ENCODE measurements at regions not wholly inside any gene's neighbourhood (a gene's known extent, or its start where the extent isn't known, plus 50 kb on each side); places are given as distances from the start of the nearest gene placed in this dataset.
"Not testable (repeated sequence)": the region's sequence is repeated elsewhere in the genome, so short reads cannot be mapped to it uniquely, and the experiment has no call there.

DNA sequence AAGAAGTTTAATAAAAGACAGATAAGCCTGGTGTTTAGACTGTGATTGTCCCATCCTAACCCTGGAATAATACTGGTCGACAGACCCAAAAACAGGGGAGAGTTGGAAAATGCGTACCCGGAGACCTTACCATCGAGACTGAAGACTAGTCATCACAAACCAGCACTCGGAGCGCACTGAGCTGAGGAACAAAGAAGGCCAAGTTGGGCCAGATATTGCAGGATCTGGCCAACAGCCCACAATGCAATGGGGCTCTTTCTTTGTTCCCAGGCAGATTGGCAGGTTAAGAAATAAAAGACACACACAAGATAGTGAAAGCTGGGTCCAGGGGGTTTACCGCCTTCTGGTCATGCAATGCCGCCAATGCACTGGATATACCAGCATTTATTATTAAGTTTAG, 188.7 kb upstream of the RAI14 start:
- Mint-ChIP-seq H3K9me3 (no peaks in the 10 kb centered on the region), H3K4me3 (no peak overlapping the region), H3K4me1 (ENCODE audit: low read depth) (peaks cover 2% of the 10 kb centered on the region), H3K27ac (no peak overlapping the region), H3K27me3 (peaks cover 5% of the 10 kb centered on the region), H3K36me3 (ENCODE audit: low read depth) (no peaks in the 10 kb centered on the region)
- POLR2A ChIA-PET: no interaction called here
- CTCF ChIA-PET: no interaction called here
- intact Hi-C loops (cut with micrococcal nuclease): loop anchor here (5.0 kb wide), 1 partner anchor 470 kb away; no protein-coding TSS in a partner anchor
- TF ChIP-seq, protein P1, sequence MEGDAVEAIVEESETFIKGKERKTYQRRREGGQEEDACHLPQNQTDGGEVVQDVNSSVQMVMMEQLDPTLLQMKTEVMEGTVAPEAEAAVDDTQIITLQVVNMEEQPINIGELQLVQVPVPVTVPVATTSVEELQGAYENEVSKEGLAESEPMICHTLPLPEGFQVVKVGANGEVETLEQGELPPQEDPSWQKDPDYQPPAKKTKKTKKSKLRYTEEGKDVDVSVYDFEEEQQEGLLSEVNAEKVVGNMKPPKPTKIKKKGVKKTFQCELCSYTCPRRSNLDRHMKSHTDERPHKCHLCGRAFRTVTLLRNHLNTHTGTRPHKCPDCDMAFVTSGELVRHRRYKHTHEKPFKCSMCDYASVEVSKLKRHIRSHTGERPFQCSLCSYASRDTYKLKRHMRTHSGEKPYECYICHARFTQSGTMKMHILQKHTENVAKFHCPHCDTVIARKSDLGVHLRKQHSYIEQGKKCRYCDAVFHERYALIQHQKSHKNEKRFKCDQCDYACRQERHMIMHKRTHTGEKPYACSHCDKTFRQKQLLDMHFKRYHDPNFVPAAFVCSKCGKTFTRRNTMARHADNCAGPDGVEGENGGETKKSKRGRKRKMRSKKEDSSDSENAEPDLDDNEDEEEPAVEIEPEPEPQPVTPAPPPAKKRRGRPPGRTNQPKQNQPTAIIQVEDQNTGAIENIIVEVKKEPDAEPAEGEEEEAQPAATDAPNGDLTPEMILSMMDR (IDR thresholded peaks at IDR 0.05): no peak
- ATAC-seq: no peak
- DNase-seq: no peak

DNA sequence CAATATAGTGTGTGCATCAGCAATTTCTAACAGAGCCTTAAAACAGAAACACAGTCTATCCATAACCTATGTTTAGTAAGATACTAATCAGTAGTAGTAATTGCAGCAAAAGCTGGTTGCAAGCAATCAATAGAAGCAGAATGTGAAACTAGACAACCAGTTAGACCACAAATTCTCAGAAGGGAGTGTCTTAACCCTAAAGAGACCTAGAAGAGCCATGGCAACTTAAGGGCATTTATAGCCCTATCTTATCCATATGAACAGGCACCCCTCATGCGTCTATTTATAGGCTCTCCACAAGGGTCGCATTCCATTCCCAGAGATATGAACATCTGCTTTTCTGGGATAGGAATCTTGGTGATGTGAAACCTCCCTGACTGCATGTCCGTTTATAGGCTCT, 188.1 kb upstream of the RAI14 start:
- H3K4me3 Mint-ChIP-seq; DNase-seq; H3K36me3 Mint-ChIP-seq (ENCODE audit: low read depth); POLR2A ChIA-PET; H3K27me3 Mint-ChIP-seq; H3K27ac Mint-ChIP-seq; H3K4me1 Mint-ChIP-seq (ENCODE audit: low read depth); ATAC-seq; CTCF ChIA-PET; H3K9me3 Mint-ChIP-seq: not testable (repeated sequence)
- intact Hi-C loops (cut with micrococcal nuclease): loop anchor here (5.0 kb wide), 1 partner anchor 471 kb away; no protein-coding TSS in a partner anchor

DNA sequence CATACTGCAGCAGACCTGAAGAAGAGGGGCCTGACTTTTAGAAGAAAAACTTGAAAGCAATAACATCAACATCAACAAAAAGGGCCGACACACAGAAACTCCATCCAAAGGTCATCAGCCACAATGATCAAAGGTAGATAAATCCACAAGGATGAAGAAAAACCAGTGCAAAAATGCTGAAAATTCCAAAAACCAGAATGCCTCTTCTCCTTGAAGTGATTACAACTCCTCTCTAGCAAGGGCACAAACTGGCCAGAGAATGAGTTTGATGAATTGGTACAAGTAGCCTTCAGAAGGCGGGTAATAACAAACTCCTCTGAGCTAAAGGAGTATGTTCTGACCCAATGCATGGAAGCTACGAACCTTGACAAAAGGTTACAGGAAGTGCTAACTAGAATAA, 186.2 kb upstream of the RAI14 start:
- no peak for ATAC-seq
- no peaks in the 10 kb centered on the region for H3K9me3 Mint-ChIP-seq
- no peak for DNase-seq
- no peak overlapping the region for H3K4me3 Mint-ChIP-seq
- intact Hi-C loops (cut with micrococcal nuclease): loop anchor here (5.0 kb wide), 1 partner anchor 473 kb away; no protein-coding TSS in a partner anchor
- H3K27ac Mint-ChIP-seq: no peak overlapping the region
- POLR2A ChIA-PET: no interaction called here
- CTCF ChIA-PET: no interaction called here
- no peaks in the 10 kb centered on the region for H3K36me3 Mint-ChIP-seq (ENCODE audit: low read depth)
- peaks cover under 1% of the 10 kb centered on the region for H3K4me1 Mint-ChIP-seq (ENCODE audit: low read depth)
- TF ChIP-seq, protein P1 (IDR thresholded peaks at IDR 0.05): no peak
- peaks cover 5% of the 10 kb centered on the region for H3K27me3 Mint-ChIP-seq

DNA sequence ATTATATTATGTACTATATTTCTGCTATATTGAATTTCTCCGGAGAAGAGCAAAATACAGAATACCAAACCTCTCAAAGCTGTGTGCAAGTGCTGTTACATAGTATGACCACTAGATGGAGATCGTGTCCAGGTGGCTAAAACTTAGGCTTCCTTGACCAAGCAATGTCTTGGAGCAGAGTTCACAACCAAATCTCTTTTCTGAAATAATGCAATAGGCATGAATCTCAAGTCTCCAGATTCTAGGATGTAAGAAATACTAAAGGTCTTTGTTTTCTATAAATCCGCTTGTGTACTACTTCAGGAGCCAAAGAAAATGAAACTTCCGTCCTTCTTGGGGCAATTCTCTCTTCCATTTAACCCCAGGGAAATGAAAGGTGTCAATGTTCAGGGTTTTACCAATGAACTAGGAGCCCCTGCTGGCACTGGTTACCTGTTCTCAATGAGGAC, 181.5 kb upstream of the RAI14 start:
- no peak overlapping the region for H3K4me3 Mint-ChIP-seq
- ChIA-PET POLR2A (no interaction called here), CTCF (interaction anchor here (0.7 to 3.2 kb wide), 13 partner anchors 11 to 528 kb away, joined by 3 to 40 read pairs (median 4); no protein-coding TSS in a partner anchor)
- H3K36me3 Mint-ChIP-seq (ENCODE audit: low read depth): no peaks in the 10 kb centered on the region
- H3K27ac Mint-ChIP-seq: no peak overlapping the region
- H3K27me3 Mint-ChIP-seq: peaks cover 7% of the 10 kb centered on the region
- peak; percentile 79 for ATAC-seq
- H3K4me1 Mint-ChIP-seq (ENCODE audit: low read depth): no peaks in the 10 kb centered on the region
- TF ChIP-seq, protein P1 (IDR thresholded peaks at IDR 0.05): peak; percentile 92
- H3K9me3 Mint-ChIP-seq: no peaks in the 10 kb centered on the region
- intact Hi-C loops (cut with micrococcal nuclease): no loop called here
- DNase-seq: no peak

DNA sequence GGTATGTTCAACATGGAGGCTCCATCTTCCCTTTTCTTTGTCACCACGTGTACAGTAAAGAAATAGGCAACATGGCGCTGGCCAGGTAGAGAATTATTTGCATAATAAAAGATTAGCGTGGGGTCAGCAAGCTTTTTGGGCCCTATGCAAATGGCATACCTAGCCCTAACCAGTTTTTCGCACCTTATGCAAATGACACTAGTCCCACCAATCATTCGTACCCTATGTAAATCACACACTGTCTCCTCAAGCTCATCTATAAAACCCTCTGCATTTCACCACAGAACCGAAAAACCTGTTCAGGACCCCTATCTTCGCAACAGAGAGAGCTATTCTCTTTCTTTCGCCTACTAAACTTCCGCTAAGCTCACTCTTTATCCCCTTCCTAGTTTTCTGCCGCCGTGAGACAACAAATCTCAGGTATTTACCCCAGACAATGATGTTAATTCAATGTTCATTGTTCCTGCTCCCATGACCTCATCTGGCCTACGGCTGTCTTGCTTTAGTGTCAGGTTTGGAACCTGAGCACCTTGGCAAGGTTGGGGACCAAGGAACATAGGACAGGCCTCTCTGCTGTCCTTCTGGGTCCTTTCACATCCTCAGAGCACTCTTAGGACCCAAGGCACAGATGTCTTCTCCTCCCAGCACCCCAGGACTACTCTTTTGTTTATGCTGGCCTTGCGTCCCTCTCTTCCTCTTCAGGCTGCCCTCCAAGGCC, 180.7 kb upstream of the RAI14 start:
- CTCF ChIA-PET: interaction anchor here (0.7 to 3.2 kb wide), 10 partner anchors 10 to 527 kb away, joined by 3 to 40 read pairs (median 4); no protein-coding TSS in a partner anchor
- POLR2A ChIA-PET: no interaction called here
- Mint-ChIP-seq H3K27me3 (peaks cover 7% of the 10 kb centered on the region), H3K27ac (no peak overlapping the region), H3K36me3 (ENCODE audit: low read depth) (no peaks in the 10 kb centered on the region), H3K4me3 (no peak overlapping the region), H3K9me3 (no peaks in the 10 kb centered on the region), H3K4me1 (ENCODE audit: low read depth) (no peaks in the 10 kb centered on the region)
- intact Hi-C loops (cut with micrococcal nuclease): no loop called here
- DNase-seq (no peak), ATAC-seq (no peak)
- TF ChIP-seq, protein P1 (IDR thresholded peaks at IDR 0.05): no peak

All from activated CD8-positive, alpha-beta T cell treated with anti-CD3 and anti-CD28 coated beads for 36 hours (primary cell).